ENCODE measurements at regions not wholly inside any gene's neighbourhood (a gene's known extent, or its start where the extent isn't known, plus 50 kb on each side); places are given as distances from the start of the nearest gene placed in this dataset.

DNA sequence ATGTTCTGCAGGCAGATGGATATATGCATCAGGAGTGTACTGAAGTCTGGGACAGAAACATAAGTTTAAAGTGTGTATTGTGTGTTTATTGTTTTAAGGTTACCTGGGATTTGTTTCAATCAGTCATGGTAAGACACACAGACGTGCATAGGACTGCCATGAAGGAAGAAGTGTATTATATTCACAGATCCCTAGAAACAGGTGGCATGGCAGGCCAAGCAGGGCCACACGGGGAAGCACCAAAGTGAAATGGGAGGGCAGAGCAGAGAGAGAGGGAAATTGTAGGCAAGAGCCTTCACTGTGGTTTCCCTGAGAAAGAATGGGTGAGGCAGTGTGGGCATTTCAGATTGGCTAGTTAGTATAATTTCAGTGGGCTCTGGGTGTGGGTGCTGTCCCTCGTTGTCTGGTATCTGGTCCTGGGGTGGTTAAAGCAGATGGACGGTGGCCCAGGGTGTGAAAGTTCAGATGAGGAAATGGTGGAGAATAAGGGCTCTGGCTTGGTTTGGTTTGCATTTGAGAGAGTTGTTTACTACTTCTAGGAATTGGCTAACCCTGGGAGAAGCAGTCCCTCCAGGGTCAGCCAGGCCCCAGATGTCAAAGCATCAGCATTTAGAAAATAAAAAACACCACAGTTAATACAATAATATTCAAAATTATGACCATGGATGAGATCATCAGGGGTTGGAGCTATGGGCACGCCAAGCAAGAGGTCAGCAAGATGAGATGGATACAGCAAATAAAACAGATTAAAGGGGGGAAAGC, 160.0 kb downstream of the LRRC30 start:
- TF ChIP-seq, protein P1, sequence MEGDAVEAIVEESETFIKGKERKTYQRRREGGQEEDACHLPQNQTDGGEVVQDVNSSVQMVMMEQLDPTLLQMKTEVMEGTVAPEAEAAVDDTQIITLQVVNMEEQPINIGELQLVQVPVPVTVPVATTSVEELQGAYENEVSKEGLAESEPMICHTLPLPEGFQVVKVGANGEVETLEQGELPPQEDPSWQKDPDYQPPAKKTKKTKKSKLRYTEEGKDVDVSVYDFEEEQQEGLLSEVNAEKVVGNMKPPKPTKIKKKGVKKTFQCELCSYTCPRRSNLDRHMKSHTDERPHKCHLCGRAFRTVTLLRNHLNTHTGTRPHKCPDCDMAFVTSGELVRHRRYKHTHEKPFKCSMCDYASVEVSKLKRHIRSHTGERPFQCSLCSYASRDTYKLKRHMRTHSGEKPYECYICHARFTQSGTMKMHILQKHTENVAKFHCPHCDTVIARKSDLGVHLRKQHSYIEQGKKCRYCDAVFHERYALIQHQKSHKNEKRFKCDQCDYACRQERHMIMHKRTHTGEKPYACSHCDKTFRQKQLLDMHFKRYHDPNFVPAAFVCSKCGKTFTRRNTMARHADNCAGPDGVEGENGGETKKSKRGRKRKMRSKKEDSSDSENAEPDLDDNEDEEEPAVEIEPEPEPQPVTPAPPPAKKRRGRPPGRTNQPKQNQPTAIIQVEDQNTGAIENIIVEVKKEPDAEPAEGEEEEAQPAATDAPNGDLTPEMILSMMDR (IDR thresholded peaks at IDR 0.05) = no peak
- no peak for ATAC-seq
- H3K4me1 ChIP-seq = peaks cover 0 to 7% (median 0%) of the 10 kb centered on the region in 9 donors
- no peaks in the 10 kb centered on the region for H3K36me3 ChIP-seq
- H3K9me3 ChIP-seq = no peaks in the 10 kb centered on the region
- no peak for DNase-seq
- H3K4me3 ChIP-seq = no peak overlapping the region
- WGBS, 2 donors = 83 to 89% methylated on average over 5 of the region's 5 CpGs
- intact Hi-C loops (cut with DNase I) = no loop called here
- no peak overlapping the region for H3K27ac ChIP-seq
- no peaks in the 10 kb centered on the region for H3K27me3 ChIP-seq

GRCh38 chr18:7393080-7393479, 162.2 kb downstream of the LRRC30 start:
- intact Hi-C loops (cut with DNase I) = no loop called here
- TF ChIP-seq, protein P1 (IDR thresholded peaks at IDR 0.05) = no peak
- Histone ChIP-seq H3K27me3 (no peaks in the 10 kb centered on the region), H3K4me3 (no peak overlapping the region), H3K4me1 (peaks cover 0 to 10% (median 0%) of the 10 kb centered on the region in 9 donors), H3K9me3 (no peaks in the 10 kb centered on the region), H3K36me3 (no peaks in the 10 kb centered on the region), H3K27ac (no peak overlapping the region)
- no peak for DNase-seq
- no peak for ATAC-seq
- WGBS, 2 donors = 68 to 76% methylated on average over 9 of the region's 9 CpGs

GRCh38 chr18:7394050-7394659, 163.3 kb downstream of the LRRC30 start:
- WGBS, 2 donors = 85 to 90% methylated on average over 9 of the region's 9 CpGs
- DNase-seq (no peak), ATAC-seq (no peak)
- Histone ChIP-seq H3K27me3 (no peaks in the 10 kb centered on the region), H3K9me3 (no peaks in the 10 kb centered on the region), H3K4me3 (no peak overlapping the region), H3K27ac (no peak overlapping the region), H3K36me3 (no peaks in the 10 kb centered on the region), H3K4me1 (peaks cover 0 to 10% (median 0%) of the 10 kb centered on the region in 9 donors)
- TF ChIP-seq, protein P1 (IDR thresholded peaks at IDR 0.05) = no peak
- intact Hi-C loops (cut with DNase I) = no loop called here

DNA sequence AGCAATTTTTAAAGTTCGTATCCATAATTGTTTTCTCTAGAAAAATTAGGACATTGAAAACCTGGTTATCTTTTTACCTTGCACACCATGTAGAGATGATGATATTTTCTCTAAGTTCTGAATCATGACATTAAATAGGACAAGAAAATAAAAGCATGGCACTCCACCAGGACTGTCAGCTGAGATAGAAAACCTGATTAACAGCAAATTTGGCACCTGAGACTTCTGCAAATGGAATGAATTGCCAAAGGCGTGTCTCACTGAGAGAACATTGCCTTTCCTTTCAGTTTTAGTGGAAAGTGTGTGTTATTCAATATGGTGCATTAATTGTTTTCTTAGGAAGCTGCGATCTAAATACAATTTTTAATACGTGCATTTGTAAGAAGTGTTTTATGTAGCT, 164.7 kb downstream of the LRRC30 start:
- H3K4me1 ChIP-seq = peaks cover 0 to 10% (median 0%) of the 10 kb centered on the region in 9 donors
- WGBS, 2 donors = 55 to 74% methylated on average over 4 of the region's 4 CpGs
- no peaks in the 10 kb centered on the region for H3K9me3 ChIP-seq
- TF ChIP-seq, protein P1 (IDR thresholded peaks at IDR 0.05) = no peak
- ATAC-seq = no peak
- intact Hi-C loops (cut with DNase I) = no loop called here
- no peak for DNase-seq
- H3K27me3 ChIP-seq = no peaks in the 10 kb centered on the region
- no peak overlapping the region for H3K4me3 ChIP-seq
- H3K27ac ChIP-seq = no peak overlapping the region
- H3K36me3 ChIP-seq = no peaks in the 10 kb centered on the region
